Activated CD4-positive, CD25-positive, alpha-beta regulatory T cell treated with anti-CD3 and anti-CD28 coated beads, Interleukin-2, amount 50 U/mL, for 24 hours (primary cell): ENCODE measurements at regions not wholly inside any gene's neighbourhood (a gene's known extent, or its start where the extent isn't known, plus 50 kb on each side); places are given as distances from the start of the nearest gene placed in this dataset.
"Not testable (repeated sequence)": the region's sequence is repeated elsewhere in the genome, so short reads cannot be mapped to it uniquely, and the experiment has no call there.

Source experiments
- ATAC-seq, 2 donors: fragments of 150-1000 bp; cut with Tn5 transposase; one replicate each; pipeline ENCODE4 v1.10.0; 2021; ENCODE audit warnings: mild to moderate bottlenecking in 1 of 2, moderate library complexity in 1 of 2

DNA sequence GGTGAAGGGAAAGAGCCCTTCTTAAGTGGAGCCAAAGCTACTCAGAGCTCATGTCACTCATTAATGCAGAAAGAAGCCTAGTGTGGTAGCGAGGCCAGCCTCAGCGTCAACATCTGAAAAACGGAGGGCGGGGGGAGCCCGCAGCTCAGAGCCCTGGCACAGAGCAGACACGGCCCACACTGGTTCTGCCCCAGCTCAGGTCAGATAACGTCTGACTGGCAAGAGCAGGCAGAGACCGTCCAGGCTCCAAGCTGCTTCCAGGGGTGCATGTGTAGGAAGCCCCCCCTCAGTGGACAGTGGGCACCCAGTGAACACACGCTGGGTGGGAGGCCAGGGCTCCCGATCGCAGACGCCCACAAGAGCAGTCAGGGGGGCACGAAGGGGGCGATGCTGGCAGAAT lies 100.8 kb downstream of the SHANK2 start:
- no peak for ATAC-seq

DNA sequence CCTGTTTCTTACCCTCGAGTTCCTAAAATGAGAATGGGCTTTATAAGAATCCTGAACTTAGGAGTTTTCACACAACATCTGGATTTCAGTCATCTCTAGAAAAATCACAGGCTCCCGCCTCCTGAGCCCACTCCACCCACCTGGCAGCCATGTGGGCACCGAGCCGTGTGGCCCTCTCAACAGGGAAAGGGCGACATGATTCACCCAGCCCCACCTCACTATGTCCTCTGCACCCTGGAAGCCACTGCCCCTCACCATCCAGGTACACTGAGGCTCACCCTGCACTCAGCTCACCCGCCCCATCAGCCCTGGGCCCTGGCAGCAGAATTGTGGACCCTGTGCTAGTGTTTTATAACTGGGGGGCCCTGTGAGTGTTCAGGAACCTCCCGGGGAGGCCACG lies 101.5 kb downstream of the SHANK2 start:
- ATAC-seq: no peak

DNA sequence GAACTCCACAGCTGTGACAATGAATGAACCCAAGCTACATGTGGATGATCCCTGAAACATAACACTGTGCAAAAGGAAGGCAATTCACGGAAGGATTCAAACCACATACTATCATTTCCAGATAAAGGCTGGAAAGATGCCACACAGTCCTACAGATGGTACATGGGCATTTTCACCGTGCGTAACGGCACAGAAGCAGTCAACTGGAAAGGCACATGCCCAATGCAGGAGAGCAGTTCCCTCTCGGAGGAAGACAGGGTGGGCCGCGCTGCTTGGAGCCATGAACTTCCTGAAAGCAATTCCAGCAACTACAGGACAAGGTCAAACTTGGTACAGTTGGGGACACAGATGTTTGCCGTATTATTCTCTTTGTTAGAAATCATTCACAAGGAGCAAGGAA lies 103.7 kb downstream of the SHANK2 start:
- ATAC-seq: no peak

DNA sequence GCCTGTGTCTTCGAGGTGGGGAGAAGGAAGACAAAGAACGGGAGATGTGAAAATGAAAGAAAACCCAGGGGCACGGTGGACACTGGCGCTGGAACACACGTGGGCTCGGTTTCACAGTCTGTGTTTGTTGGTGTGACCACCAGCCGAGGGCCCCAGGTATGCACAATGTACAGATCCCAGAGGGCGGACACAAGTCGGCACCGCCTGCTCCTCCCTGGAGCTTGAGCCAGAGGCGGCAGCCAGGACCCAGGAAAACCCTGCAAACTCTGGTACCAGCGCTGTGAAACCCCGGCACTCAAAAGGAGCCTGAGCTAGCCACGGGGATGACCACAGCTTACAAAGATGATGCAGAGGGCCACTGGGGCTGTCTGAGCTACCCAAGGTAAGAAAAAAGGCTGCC lies 105.0 kb downstream of the SHANK2 start:
- no peak for ATAC-seq

DNA sequence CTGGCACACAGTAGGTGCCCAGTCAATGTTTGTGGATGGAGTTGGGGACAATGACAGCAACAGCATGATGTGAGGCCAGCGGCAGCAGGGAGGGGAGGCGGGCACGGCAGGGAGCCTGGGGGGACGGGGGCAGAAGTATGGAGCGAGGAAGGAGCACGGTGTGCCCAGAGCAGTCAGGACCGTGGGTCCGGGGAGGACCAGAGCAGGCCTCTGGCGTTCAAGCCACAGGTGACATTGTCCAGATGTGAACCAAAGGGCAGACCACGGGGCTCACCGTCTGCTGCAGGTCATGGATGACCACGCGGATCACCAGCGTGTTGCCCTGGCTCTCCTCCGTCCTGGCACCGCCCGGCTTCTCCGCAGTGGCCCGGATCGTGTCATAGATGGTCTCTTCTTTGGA lies 105.5 kb downstream of the SHANK2 start:
- ATAC-seq: no peak

DNA sequence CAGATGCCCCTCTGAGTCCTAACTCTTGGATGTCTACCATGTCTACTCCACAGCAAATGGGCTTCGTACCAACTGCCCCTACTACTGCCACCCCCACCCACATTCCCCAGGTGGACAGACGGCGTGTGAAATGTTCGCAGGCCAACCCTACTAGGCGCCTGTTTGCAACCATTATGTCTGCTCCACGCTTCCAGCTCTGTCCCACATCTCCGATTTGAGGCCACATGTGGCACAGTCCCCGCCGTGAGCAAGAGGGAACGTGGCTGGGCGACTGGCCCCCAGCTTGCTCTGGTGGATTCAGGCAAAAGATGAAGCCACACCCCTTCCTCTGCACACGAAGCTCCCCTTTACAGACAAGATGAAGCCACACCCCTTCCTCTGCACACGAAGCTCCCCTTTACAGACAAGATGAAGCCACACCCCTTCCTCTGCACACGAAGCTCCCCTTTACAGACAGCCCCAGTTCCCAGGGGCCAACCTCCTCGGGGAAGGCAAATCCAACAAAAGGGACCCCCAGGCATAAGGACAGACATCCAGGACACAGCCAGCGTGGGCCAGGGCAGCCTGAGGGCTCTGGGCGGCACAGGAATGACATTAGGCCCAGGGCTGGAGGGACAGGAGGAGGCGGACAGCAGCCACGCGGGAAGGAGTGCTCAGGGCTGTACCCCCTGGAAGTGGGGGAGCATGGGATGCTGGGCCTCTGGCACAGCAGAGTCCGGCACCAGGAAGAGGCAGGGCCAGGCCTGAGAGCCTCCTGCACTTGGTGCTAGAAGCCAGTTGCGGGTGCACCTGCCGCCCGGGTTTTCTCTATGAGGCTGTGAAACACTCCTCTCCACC lies 106.2 kb downstream of the SHANK2 start:
- no peak for ATAC-seq

DNA sequence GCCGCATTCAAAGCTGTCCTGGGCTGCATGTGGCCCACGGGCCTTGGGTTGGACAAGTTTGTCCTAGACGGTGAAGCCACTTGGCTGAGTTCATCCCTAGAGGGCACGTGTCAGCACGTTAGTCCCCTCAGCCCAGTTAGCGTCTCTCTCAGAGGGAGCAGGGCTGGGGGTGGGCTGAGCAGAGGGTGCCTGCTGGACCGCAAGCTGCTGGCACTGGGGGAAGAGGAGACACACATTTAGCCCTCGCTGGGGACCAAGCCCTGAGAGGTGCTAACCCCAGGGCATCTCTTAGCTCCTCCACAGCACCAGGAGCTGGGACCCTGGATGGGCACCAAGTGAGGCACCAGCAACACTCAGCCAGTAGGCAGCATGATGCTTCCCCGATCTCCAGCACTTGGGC lies 107.0 kb downstream of the SHANK2 start:
- no peak for ATAC-seq

DNA sequence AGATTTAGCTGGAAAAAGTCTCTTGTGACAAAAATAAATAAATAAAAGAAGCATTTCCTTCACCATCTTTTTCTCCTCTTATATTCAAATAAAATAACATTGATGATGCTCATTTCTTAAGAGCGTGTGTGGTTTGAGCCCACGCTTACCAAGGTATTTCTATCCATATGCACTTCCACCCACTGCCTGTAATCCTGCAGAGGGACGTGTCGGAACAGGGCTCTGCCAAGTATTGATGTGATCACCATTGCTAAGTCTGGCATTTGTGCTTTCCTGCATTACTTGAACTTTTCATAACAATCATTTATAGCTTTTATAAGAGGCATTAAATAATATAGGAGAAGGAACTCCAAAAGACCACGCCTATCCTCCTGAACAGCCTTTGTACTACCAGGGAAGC lies 107.6 kb downstream of the SHANK2 start:
- no peak for ATAC-seq

DNA sequence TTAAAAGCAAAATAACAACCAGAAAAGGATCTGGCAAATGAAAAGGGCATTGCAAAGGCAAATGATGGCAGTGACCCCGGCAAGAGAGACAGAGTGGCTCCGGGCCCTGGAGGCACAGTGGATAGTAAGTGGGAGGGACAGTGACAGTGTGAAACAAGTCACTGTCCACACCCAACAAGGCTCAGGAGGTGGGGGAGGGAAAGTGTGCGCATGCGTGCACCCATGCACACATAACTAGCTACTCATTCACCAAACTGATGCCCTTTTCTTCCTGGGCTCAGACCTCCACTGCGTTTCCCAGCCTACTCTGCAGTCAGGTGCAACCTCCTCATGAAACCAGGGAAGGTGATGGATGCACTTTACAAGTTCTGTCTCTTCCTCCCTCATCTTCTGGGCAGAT lies 108.4 kb downstream of the SHANK2 start:
- no peak for ATAC-seq

DNA sequence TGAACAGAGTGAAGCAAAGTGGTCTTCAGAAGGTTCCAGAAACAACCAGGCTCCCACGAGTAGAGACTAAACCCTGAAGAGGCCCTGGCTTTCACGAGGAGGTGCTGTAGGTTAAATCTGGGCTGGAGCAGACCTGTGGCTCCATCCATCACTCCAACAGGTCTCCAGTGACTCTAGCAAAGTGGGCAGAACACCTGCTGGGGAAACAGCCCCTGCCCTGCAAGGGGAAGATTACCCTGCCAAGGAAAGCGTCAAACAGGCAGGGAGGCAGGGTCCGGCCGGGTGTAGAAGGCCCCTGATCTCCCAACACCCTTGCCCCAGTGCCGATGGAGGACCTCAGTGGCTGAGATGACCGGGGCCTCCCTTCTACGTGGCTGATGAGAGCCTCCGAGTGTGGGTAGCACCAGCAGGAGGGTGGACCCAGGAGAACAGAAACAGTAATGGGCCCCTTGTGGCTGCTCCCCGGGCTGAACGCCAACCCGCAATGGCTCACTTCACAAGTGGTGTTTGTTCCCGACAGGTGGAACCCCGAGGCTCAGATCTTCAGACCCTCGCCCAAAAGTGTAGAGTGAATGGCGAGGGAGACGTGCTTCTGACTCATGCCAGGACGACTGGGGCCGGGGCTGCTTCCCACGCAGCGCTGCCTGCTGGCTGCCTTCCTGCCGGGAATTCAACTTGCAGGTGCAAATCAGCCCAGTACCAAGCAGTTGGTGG lies 112.0 kb downstream of the SHANK2 start:
- no peak for ATAC-seq

DNA sequence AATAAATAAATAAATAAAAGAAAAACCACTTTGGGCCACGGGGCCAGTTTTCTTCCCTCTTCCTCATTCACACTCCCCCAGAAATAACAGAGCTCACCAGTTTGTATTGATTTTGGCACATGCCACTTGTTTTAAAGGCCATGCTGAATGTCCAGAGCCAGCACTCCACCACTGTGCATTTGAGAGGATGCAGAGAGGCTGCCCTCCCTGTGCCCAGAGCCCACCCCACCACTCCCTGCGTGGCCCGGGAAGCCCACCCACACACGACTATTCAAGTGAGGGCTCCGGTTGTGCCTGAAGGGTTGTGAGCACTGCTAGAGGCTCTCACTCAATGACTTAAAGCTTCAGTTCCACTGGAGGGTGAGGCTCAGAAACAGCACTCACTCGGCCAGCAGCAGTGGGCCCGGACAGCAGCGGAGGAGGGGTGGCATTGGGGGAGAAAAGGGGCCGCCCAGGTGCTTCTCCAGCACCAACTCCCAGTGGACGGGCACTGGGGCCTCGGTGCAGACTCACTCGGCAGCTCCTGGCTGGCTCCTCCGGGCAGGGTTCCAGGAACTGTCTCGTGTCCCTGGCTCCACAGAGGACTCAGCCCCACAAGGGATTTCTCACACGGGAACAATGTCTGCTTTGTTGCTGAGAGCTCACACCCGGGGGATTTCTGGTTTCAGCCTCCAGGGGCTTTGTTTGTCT lies 112.7 kb downstream of the SHANK2 start:
- no peak for ATAC-seq

DNA sequence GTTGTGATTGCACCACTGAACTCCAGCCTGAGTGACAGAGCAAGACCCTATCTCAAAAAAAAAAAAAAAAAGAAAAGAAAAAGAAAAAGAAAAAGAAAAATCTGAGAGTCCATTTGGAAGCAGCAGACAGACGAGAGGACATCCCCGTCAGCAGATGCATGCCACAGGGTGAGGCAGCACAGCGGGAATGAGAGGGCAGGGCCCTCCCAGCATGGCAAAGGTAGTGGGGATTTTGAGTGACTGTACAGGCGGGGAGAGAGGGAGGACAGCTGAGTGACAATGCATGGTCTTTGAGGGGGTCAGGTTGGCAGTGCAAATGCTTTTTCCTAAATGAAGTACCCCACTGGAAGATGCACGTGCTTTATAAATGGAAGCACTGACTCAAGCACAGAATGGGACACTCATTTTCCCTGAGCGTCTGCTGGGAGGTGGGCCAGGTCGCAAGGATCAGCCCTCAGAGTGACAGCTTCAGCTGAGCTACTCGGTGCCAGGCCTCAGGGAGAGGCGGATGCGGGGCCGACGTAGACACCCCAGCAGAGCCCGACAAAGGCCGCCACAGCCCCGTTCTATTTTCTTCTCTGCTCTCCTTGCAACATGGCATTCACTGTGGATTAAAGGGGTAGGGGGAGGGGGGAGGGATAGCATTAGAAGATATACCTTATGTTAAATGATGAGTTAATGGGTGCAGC lies 113.5 kb downstream of the SHANK2 start:
- no peak for ATAC-seq

DNA sequence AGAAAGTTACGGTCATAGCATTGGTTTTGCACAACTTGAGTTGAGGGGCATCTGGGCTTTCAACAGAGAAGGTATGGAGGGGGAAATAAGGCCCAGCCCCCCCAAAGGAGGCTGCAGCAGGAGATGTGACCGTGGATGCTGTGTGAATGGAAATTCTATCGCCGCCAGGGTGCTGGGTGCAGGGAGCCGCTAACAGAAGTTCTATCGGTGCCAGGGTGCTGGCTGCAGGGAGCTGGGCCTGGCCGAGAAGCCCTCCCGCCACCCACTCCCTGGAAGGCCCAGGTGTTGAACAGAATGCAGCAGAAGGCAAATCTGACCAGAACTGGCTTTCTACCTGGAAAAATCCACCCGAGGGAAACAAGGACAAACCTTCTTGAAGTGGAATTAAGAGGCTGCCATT lies 115.0 kb downstream of the SHANK2 start:
- no peak for ATAC-seq

DNA sequence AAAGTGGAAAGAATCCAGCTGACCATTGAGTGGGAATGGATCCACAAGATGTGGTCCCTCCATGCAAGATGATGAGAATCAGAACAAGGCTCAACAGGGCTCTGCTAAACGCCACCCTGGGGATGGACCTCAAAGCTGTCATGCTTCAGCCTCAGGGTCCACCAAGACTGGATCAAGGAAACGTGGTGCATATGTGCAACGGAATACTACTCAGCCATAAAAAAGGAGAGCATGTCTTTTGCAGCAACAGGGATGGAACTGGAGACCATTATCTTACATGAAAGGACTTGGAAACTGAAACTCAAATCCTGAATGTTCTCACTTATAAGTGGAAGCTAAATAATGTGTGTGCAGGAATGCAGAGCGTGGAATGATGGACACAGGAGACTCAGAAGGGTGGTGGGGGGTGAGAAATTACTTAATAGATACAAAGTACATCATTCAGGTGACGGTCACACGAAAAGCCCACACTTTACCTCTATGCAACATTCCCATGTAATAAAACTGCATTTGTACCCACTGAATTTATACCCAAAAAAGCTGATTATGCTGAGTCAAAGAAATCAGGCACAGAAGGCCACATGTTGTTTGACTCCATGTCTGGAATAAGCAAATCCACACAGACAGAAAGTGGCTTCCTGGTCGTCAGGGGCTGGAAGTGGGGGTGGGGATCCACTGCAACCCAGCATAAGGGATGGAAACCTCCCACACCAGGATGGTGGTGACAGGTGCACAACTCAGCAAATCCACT lies 116.1 kb downstream of the SHANK2 start:
- ATAC-seq: no peak

DNA sequence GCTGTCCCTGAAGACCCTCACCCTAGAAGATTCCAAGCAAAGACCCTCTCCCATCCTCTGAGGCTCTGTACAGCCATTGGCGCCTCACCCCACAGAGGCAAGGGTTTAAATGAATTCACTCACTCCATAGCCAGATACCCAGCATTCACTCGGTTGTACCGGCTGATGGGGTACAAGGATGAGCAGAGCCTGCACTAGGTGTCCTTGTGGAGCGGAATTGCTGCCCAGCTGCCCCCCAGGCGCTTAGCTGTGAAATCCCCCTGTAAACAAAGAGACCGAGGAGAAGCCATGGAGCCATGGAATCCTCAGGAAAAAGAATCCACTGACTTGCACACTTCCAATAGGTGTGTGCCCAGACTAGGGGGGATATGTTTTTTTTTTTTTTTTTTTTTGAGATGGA lies 117.3 kb downstream of the SHANK2 start:
- ATAC-seq: no peak

DNA sequence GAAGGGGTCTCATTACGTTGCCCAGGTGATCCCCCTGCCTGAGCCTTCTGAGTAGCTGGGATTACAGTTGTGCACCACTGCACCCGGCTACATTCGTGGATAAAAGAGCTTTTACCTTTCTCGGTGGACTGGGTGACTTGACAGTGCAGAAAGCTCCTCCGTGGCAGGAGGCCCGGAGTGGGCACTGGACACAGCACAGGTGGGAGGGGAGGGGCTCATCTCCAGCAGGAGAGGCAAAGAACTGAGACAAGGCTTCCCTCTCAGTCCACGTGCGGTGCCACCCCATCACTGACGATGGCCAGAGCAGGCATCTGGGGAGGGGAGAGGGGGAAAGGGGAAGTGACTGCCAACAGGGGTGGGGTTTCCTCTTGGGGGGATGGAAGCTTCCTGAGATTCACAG lies 118.4 kb downstream of the SHANK2 start:
- ATAC-seq: no peak

DNA sequence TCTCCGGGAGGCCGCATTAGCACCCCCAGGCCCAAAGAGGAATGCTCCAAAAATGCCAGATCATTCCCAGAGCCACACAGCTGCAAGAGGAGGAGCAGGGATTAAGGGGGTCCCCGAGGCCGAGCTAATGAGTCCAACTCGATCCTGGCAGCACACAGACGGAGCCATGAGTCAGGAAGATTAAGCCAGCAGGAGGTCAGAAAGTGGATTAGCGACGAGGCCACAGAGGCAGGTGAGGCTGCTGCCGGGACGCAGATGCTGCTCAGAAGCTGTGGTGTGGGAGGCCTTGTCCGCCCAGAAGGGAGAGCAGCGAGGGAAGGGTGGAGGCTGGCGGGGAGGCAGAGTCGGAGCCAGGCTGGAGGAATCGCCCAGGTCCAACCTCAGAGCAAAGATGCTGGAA lies 120.5 kb downstream of the SHANK2 start:
- no peak for ATAC-seq

DNA sequence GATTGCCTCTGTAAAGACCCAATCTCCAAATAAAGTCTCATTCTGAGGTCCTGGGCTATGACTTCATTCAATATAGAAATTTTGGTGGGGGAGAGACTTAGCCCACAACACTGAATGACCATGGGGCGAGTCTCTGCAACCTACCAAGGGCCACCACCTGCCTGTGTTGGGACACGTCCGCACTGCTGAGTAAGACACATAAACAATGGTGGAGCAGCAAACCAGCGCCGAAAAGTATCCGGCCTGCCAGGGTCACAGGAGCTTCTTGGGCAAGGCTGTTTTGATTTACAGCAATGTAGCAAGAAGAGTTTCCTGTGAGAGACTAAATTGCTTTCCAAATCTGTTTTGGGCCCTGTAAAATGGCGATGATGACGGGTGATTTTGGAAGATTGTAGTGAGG lies 122.3 kb downstream of the SHANK2 start:
- ATAC-seq: no peak

DNA sequence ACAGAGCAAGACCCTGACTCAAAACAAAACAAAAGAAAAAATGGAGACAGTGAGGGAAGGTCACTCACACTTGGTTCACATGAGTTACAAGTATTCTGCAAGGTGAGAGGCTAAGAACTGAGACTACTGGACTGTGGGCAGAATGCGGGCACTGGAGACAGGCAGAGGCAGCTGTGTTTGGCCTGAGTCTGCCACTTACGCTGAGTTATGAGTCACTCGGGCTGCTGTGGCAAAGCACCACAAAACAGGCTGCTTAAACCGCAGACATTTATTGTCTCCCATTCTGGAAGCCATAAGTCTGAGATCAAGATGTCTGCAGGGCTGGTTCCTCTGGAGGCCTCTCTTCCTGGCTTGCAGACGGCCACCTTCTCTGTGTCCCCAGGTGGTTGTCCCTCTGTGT lies 122.8 kb downstream of the SHANK2 start:
- no peak for ATAC-seq

DNA sequence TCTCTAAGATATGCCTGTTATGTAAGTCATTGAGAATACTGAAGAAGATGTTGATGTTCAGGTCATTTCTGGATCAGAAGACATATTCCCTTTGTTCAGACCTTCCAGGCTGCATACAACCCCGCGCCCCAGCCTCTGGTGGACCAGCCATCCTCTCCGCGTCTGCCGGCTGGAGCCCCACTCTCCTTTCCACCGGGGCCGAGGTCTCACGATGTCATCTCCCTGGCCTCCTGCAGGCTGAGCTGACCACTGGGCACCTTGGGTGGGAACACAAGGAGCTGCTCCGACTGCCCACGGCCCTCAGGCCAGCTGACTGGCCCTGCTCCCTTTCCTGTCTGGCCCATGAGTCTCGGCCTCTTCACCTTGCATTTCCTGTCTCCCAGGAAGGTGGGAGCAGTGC lies 124.6 kb downstream of the SHANK2 start:
- ATAC-seq: no peak

DNA sequence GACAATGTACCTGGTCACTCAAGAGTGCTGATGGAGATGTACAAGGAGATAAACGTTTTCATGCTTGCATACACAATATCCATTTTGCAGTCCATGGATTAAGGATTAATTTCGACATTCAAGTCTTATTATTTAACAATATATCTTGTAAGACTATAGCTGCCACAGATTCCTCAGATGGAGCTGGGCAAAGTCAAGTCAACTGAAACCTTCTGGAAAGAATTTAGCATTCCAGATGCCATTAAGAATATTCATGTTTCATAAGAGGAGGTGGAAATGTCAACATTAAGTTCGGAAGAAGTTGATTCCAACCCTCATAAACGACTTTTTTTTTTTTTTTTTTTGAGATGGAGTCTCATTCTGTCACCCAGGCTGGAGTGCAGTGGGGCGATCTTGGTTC lies 126.0 kb downstream of the SHANK2 start:
- not testable (repeated sequence) for ATAC-seq

DNA sequence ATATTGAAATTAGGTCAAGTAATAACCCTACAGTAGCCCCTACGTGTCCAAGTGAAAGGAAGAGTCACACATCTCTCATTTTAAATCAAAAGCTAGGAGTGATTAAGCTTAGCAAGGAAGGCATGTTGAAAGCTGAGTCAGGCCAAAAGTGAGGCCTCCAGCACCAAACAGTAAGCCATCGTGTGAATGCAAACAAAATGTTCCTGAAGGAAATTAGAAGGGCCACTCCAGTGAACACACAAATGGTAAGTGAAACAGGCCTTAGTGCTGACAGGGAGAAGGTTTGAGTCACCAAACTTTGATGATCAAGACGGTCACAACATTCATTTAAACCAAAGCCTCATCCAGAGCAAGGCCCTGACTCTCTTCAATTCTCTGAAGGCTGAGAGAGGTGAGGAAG lies 127.2 kb downstream of the SHANK2 start:
- ATAC-seq: no peak

DNA sequence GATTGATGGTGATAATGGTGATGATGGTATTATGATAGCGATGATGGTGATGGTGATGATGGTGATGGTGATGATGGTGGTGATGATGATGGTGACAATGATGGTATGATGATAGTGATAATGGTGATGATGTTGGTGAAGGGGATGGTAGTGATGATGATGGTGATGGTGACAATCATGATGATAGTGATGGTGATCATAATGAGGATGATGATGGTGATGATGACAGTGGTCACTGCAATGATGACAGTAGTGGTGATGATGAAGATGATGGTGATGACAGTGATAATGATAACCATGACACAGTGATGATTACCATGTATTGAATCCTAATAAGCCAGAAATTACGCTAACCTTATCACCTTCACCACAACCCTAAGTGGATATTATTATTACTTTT lies 128.2 kb downstream of the SHANK2 start:
- no peak for ATAC-seq
